HG03521 (cell line): ENCODE measurements at regions not wholly inside any gene's neighbourhood (a gene's known extent, or its start where the extent isn't known, plus 50 kb on each side); places are given as distances from the start of the nearest gene placed in this dataset.

Experiments used
- ATAC-seq: cut with Tn5 transposase; IDR thresholded peaks from one replicate; pipeline ENCODE4 v1.9.1; 2021; ENCODE audit warnings: mild to moderate bottlenecking, moderate library complexity; ENCODE audit not compliant: unreplicated experiment

DNA sequence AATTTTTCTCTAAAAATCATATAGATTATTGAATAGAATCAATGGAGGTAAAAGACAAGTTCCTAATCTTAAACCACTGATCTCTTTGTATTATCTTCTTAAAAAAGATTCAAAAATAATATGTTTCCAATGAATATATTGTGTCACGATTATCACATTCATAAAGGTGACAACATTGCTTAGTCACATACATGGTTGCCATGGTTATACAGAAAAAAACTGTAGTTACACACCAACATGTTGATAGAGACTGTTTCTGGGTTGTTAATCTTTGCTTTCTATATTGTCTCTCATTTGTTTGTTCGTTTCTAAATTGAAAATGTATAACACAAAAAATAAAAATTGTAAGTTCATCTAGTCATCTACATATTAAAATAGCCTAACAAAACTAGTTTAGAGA is 376.0 kb upstream of the ALCAM start:
- ATAC-seq, result no peak

DNA sequence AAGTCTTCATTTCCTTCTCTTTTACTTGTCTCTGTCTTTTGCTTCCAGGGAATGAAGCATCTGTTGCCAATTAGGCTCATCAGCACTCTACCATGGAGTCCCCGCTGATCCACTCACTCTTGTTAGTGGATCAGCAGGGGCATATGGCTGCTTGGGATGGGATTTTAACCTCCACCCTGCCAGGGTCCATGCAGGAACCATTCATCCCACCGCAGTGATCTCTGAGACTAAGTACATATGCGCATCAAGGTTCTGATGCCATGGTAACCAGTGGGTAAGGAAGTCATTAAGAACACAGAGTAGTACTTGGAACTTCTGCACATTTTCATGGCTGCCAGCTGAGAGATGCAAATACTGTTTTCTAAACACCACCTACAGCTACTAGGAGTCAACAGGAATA is 374.0 kb upstream of the ALCAM start:
- no peak for ATAC-seq

DNA sequence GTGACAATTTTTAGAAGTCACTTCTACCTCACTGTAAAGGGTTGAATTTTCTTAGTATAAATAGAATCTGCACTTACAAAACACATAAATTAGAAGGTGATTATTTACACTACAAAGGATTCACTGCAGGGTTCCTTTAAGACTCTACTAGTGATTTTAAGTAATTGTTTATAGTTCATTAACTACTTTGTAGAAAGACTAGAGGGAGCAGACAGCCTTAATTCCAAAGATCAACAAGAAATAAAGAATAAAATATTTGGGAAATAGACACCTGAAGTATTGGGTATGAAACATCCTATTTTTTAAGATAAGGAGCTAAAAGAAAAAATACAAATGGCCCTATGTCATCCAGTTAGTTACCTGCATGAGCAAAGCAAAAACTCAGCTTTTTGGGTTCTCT is 360.5 kb upstream of the ALCAM start:
- no peak for ATAC-seq

DNA sequence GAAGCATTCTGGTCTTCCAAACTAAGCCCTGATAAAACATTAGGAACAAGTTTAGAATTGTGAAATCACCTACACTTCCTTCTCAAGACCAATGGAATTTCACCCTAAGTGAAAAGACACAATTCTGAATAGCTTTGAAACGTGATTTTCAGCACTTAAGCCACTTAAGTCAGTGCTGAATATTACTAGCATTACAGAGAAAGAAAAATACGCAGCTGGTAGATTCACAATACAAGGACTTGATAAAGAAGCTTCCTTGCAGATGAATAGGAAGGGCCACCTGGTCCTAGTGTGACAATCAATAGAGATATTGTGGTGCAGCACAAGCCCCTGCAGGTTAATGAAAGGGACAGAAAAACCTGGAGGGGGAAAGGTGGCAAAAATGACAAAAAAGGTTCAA is 353.1 kb upstream of the ALCAM start:
- no peak for ATAC-seq

DNA sequence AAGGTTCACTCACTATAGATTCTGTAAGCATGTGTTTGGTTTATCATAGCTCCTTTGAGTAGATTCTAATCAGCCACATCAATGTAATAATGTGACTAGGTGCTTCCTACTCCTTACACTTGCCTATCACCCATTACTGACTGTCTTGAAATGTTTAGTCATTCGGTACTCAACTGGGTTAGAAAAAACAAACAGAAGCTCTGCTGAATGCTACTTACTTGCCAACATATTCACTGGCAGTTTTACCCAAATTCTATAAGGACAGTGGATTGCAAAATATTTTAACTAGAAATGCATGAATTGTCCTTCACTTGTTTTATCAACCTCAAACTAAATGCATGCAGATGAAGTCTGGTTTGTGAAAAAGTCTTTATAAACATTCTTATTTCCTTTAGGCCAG is 352.1 kb upstream of the ALCAM start:
- ATAC-seq, result no peak

DNA sequence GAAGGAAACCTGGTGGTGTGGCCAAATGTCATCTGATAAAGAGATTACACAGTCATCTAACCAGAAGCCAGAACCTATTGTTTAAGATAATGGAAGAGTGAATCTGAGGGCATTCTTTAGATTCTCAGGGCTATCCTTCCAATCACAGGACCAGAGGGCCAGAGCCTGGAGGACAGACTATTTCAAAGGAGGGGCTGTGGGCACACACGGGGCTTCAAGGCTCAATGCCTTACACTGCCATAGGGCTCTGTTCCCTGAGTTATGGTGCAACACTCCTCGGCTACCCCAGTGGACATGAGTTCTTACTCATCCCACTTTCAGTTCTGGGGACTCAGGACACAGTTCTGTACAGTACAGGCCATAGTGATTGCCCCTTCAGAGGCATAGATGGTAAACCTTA is 343.9 kb upstream of the ALCAM start:
- no peak for ATAC-seq

DNA sequence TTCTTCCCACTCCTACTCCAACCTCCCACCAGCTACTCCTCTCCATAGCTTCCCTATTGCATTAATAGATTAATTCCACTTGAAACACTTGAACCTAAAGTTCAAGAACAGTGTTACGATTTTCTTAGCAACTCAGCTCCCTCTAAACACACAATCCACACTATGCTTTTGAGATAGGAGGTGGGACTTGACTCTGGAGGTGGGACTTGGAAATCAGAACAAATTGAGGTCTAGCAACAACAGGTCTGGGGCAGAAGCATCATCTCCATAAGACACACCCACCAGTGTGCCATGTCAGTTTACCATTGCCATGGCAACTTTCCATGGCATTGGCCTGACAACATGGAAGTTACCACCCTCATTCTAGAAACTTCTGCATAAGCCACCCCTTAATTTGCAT is 336.5 kb upstream of the ALCAM start:
- no peak for ATAC-seq

DNA sequence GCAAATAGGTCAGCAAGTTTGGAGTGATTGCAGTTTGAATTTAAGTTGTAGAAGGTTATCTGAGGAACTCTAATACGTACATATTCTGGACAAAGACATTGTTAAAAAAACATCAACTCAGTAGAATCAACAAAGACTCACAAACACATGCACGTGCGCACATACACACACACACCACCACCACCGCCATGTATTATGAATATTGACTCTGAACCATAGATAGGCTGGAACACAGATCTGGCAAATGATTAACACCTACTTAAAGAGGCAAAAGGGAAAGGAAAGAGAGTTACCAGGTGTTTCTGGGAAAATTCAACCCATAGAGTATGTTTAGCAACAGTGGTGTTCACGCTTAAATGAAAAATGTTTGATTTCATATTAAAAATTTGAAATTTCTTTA is 334.2 kb upstream of the ALCAM start:
- no peak for ATAC-seq

DNA sequence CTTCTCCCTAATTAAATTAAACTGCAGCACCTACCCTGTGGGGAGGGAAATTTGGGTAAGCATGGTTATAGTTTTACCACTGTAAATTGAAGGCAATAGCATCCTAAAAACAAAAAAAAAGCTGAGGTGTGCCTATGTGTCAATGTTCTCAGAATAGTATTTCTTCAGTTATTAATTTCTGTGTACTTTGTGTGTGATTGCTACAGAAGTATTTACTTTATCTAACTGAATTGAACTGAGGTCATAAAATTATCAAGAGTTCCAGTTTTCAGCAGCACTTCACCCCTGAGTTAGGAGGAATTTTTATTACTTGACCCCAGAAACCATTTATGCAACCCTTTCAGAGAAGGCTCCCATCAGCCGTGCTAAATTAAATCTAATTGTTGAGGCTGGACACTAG is 333.6 kb upstream of the ALCAM start:
- no peak for ATAC-seq

DNA sequence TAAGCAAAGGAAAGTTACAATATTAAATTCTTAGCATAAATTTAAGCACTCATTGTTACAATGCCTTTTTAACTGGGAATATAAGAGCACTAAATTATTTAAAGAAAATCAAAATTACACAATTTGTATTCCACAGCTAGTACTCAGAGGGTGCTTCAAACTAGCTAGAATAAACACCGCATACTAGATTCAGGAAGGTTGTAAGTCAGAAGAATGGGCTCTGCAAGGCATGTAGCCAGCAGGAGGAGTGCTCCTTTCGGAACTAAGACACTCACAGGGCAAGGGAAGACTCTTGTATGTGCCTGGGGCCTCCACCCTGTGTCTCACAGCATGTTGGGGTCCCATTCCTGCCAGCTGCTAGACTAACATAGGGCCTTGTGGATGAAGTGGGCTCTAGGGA is 327.7 kb upstream of the ALCAM start:
- no peak for ATAC-seq

DNA sequence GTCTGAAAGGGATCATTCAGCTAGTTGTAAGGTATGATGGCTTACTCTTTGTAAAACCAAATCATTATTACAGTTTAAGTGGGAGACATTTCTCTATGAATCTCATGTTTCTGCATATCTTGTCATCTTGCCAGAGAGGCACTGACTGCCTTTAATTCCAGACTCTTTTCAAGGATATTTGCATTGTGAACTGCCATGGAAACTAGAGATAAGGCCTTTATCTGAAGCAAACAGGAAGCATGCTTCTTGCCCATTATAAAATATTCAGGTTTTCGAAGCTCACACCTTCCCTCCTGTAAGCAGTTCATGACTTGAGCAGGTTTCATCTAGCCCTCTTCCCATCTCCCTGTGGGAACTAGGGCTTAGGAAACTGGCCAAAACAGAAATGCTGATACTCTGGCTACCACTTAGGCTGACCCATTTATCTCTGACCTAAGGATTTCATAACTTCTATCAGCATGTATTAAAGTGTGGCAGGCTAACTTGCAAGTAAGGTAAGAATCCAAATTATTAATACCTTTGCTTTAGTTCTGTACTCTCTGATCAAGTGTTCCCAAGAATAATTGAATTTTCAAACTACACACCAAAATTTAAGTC is 326.6 kb upstream of the ALCAM start:
- no peak for ATAC-seq

DNA sequence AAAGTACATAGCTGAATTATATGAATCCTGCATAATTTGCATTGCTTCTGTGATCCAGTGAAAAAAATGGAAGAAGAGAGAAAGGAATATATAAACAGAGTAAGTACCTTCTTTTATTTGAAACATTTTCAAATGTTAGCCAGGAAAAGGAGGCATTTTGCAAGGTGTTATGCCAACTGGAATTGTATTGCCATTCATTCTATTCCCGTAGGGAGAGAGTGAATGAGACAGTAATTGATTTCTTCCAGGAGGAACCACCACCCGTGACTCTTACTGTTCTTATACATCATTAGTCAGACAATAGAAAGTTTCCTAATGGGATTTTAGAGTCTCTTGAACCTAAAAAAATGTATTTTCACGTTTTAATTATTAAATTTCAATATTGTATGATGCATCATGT is 324.1 kb upstream of the ALCAM start:
- no peak for ATAC-seq

DNA sequence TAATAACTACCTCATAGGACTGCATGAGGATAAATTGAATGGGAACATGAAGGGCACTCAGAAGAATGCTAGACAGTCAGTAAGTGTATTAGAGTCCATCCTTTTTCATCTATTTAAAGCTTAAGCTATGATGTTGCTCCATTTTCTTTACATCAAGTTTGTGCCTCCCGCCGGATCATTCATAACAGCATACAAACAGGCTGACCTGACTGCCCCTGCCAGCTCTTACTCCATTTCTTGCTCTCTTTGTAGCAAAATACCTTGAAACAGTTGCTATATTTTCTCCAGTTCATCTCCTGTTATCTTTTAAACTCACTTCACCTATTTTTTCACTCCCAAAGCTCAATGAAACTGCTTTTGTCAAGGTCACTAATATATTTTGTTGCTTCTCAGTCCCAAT is 315.6 kb upstream of the ALCAM start:
- no peak for ATAC-seq

DNA sequence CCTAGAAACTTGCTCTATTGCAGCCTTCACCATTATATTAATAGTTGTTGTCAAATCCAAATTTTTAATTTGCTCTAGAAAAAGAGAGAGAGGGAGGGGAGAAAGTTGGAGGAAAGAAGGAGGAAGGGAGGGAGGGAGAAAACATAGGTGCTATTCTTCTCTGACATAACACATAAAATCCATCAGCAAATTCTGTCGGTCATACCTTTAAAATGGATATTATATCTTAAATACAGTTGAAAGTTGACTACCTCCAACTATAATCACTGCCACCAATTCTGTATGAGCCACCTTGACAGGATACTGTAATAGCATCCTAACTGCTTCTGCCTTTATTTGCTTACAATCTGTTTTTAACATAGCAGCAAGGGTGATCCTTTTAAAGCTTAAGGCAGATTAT is 314.7 kb upstream of the ALCAM start:
- no peak for ATAC-seq

DNA sequence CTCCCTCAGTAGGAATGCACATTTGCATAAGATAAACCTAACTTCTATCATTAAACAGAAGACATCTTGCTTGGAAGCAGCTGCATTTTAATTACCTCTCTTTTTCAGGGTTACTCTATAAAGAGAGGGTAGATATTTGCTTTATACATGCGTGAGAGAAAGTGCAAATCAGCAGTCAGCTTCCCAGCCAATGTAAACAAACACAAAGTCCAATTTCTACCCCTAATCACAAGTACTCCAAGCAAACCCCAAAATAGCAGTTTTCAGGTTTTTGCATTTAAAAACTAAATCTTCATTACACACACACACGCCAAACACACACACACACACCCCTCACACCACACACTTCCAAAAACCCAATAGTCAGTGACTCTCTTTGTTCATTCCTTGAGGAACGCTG is 303.9 kb upstream of the ALCAM start:
- ATAC-seq, result no peak

DNA sequence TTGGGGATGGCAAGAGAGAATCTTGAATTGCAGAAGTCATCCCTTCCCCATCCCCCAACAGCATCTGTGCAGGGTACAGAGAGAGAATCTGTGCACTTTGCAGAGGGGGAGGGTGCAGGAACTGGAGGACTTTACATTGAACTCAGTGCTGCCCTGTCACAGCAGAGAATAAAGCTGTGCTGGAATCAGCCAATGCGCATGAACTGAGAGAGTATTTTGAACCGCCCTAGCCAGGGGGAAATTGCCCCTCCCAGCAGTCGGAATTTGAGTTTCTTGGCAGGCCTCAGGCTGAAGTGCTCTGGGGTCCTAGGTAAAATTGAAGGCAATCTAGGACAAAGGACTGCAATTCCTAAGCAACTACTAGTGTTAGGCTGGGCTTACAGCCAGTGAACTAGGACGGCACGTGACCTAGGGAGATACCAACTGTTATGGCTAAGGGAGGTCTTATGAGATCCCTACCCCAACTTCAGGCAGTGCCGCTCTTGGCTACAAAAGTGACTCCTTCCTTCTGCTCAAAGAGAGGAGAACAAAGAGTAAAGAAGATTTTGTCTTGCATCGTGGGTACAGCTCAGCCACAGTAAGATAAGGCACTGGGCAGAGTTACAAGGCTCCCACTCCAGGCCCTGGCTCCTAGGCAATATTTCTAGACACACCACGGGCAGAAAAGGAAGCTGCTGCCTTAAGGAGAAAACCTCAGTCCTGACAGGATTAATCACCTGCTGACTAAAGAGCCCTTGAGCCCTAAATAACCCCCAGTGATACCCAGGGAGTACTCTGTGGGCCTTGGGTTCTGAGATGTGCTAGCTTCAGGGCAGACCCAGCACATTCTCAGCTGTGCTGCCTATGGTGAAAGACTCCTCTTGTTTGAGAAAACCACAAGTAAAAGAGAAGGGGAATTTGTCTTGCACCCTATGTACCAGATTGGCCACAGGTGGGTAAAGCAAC is 300.5 kb upstream of the ALCAM start:
- no peak for ATAC-seq

DNA sequence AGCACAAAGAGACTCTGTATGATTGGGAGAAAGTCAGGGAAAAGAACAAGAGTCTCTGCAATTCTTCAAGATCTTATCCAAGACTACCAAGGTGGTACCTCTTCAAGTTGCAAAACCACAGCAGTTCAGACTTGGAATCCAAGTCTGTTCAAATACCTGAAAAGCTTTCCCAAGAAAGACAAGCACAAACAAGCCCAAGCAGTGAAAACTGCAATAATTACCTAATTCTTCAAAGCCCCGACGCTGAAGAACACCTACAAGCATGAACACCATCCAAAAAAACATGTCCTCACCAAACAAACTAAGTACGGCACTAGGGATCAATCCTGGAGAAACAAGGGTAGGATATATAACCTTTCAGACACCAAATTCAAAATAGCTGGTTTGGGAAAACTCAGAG is 299.3 kb upstream of the ALCAM start:
- ATAC-seq, result no peak

DNA sequence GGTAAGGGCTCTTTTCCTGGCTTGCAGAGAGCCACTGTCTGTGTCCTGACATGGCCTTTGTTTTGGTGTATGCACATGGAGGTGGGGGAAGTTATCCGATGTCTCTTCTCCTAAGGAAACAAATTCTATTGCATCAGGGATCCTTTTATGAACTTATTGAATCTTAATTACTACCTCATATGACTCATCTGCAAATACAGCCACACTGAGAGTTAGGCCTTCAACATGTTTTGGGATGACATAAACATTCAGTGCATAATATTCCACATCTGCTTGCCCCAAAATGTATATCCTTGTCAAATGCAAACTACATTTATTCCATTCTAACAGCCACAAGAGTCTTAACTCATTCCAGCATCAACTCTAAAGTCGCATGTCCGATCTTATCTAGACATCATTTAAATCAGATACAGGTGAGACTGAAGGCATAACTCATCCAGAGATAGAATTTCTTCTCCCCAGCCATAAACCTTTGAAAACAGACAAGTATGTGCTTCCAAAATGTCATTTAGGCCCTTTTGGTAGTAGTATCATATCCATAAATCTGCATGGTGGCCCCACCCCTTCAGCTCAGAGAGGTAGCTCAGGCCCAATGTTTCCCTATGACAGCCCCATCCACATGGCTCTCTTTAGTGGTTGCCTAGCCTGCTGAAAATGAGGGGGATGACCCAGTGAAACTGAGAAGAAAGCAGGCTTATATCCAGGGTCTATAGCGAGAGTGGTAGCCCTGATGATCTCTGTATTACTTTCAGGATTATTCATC is 289.5 kb upstream of the ALCAM start:
- no peak for ATAC-seq

DNA sequence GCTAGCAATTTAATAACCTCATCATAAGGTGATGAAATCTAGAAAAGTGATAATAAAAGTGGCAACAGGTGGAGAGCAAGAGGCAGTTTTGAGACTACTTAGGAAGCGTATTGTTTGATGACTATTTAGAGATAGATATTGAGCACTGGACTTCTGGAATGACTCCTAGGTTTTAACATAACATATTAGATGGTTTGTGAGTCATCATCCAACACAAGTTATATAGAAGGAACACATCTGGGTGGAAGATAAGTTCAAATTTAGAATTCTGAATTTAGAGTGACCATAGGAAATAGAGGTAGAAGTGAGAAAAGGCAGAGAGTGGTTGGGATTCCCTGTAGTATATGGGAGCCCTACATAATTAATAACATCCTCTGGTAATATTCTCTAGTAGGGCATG is 282.8 kb upstream of the ALCAM start:
- no peak for ATAC-seq

DNA sequence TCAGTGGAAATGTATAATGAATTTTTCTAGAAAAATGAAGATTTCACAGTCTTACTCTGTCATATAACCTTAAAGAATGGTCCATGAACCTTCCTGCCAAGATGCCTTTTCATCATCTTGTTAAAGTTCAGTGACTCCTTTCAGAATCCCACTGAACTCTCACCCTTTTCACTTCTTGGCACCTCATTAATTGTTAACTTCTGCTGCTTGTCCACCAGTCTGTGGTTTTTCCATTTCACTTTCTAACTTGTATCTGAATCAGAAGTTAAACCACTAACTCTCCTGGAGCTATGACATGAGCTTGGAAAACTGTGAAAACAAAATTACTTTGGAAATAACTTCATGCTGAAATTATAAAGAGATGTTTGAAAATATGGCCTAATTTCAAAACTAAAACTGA is 281.2 kb upstream of the ALCAM start:
- ATAC-seq, result no peak

DNA sequence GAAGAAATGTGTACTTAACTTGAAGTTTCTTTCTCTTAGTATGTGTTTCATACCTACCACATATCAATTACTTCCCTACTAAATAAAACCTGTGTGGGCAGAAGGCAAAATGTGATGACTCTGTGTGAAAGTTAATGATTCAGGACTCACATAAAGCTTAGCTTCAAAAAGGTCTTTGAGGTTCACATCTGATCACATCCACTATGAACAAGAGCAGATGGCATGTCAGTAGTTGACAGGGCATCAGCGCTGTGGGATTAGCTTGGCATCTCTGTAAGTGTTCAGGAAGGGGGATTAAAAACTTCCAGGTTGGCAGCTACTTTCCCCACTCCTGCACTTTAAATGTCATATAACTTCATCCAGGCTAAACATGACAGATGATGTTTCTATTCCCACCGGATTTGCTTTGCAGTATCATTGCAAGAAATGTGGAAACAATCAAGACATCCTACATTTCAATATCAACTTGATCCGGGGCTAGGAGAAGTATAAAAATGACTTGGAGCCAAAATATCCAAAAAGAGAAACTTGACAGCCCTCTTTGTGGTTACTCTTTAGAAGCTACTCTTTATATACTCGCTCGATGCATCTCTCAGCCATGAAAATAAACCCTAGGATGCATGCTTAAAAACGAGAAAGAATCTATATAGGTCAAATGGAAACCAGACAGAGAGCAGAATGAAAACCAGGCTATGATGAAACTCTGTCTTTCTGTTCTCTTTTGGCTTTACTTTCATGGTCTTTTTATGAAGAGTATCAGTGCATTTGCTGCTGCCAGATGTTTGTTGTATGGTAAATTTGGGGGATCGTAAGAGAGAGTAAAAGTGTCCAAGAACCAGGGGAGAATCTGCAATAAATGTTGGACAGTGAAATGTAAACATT is 273.1 kb upstream of the ALCAM start:
- ATAC-seq, result no peak
